NCI-H1694 treated with DMSO at 0.1 percent for 48 hours (cell line): ENCODE measurements at regions not wholly inside any gene's neighbourhood (a gene's known extent, or its start where the extent isn't known, plus 50 kb on each side); places are given as distances from the start of the nearest gene placed in this dataset.

Experiments
- DNase-seq: peaks from one replicate; lab custom pipeline; 2025; lab: John Stamatoyannopoulos, UW

DNA sequence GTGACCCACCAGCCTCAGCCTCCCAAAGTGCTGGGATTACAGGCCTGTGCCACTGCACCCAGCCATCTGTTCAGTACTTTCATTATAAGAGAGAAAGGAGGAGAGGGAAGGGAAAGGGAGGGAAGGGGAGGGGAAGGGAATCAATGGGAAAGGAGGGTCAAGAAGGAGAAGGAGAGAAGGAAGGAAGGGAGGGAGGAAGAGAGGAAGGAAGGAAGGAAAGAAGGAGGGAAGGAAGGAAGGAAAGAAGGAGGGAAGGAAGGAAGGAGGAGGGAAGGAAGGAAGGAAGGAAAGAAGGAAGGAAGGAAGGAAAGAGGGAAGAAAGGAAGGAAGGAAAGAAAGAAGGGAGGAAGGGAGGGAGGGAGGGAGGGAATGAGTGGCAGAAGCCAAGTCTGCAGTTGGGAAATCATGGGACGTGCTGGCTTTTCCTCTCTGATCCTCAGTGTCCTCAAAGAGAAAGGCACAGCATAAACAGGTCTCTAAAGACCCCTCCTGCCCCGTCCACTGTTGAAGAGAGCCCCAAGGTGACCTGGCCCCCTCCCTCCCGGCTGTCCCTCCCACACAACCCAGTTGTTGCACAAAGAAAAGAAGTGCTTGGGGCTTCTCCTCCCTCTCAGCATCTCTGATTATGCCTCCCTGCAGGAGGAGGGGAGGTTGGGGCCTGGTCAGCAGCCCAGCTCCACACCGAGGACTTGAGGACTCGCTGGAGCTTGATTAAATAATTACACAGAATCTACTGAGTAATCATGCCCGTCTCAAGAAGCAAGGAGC lies 69.1 kb upstream of the TOP1 start:
- no peak for DNase-seq

DNA sequence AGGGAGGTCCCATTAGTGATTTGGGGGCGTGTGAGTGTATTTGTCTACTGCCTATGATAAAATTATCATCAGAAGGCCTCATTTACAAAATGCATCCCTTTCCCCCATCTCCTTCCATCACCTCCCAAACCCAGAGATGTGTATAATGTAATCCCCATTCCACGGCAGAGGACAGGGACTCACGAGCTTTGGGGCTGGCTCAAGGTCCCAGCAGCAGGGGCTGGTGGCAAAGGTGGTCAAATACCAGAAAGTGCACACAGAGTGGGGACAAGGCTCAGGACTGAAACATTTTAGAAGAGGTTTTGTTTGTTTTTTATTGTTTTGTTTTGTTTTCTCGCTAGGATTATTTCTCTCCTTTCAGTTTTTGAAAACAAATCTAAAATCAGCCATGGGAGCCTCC lies 68.5 kb upstream of the TOP1 start:
- no peak for DNase-seq

DNA sequence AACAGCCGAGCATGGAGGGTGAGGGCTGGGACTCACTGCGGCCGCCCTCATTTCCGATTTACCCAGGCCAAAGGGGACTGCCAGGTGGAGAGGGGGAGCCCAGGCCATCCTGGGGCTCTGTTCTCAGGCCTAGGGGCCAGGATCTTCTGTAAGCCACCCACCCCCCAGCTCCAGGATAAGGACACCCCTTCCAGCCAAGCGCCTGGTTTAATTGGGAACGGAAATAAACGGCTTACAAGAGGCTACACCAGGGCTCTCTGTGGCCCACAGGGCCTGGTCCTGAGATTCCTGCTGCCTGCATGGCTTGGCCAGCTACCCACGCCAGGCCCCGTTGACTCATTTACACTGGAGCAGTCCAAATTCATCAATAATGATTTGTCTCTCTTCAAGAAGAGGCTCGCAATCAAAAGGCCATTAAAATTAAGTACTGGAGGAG lies 68.1 kb upstream of the TOP1 start:
- DNase-seq: no peak

DNA sequence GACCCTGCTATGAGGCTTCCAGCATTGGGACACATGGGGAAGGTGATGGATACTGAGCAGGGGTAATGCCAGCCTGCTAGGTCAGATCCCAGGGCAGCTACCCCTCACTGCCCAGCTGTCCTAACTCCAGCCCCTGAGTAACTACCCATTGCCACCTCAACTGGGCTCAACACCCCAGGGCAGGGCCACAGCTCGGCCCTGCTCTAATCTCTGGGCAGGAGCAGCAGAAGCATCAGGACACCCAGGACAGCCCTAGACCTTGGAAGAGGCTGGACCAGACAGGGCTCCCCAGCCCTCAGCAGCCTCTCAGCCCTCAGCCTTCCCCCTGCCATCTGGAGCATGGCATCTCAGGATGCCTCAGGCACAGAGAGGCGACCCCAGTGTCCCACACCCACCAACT lies 67.4 kb upstream of the TOP1 start:
- no peak for DNase-seq

DNA sequence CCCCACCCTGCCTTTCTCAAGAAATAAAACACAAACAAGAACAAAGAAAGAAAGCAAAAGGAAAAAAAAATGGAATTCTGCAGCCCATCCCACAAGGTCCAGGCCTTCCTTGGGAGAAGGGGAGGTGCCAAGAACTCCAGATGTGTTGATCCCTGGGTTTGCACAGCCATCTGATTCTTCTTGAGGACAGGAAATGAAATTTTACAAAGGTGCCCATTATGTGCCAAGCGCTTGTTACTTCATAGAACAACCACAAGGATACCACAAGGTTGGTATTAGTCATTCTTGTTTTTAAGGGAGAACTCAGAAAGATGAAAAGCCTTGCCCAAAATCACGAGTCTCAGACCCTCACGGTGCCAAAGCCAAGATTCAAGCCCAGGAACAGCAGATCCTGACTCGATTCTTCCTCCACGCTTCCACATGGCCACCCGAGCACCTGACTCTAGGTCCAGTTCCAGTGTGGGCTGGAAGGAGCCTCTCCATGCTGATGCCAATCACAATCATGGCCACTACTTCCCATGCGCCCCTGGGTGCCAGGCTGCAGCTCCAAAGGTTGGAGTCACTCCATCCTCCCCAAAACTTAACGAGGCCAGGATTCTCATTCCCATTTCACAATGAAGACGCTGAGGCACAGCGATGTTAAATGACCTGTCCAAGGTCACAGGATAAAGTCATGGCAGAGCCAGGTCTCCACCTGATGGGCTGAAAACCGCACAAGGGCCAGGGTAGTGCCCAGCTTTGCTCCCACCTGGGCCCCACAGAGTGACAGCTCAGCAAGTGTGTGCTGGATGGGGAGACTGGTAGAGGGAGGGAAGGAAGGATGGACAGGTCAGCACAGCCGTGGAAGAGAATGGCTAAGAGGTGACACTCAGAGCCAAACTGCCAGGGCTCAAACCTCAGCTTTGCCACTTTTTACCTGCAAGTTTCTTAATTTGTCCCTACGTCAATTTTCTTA lies 66.7 kb upstream of the TOP1 start:
- no peak for DNase-seq

DNA sequence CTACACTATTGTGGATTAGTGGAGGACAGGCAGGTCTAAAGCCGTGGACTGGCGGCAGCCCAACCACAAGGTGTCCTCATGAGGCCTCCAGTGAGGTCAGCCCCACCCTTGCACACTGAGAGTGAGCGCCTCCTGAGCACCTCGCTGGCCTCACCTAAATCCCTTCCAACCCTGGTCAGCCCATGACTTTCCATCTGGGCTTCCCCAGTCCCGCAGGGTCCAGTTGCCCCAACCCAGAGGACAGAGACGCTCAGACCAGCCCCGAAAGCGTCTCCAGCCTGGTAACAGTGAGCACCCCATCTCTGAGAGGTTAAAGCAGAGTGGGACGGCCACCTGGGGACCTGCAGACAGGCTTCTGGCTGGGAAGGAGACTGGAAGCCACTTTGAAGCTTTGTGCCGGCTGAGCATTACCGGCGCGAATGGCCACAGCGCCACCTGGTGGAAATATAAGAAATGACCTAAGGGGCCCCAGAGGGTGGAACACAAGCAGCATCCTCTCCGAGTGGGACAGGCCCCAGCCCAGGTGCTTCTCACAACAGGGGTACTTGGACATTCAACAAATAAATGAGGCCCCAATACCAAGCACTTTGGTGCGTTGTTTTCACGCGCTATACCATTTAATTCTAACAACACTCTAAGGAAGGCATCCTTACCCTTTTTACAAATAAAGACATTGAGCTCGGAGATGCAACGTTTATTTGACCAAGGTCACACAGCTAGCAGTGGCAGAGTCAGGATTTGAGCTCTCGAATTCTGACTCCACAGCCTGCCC lies 65.7 kb upstream of the TOP1 start:
- peak; percentile 52 for DNase-seq

DNA sequence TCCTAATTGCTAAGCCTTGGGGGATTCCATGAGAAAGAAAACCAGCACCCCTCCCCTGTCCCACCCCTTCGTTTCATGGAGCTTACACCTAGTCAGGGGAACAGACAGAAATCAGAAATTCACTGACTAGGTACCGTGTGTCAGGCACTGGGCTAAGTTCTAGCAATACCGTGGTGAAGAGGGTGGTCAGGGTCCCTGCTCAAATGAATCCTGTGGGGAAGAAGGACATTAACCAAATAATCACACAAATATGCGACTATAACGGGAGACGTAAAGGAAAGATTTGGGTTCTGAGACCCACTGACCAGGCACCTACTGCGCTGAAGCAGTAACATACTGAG lies 65.1 kb upstream of the TOP1 start:
- no peak for DNase-seq

DNA sequence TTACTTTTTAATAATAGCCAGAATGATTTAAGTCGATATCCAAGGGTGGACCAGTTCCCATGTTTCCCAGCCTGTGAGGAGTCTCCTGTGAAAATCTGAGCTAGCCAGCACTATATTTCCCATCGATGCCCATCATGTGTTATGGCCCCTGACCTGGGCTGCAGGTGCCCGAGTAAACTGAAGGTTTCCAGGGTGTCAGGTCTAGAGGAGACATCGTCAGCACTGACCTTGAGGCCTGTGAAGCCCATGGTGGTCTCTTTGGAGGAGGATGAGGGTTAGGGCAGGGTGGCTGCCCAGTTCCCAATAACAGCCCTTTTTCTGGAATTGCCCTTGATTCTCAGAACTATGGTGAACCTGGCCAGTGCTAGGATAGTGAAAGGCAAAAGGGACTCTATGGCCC lies 63.0 kb upstream of the TOP1 start:
- DNase-seq: no peak

DNA sequence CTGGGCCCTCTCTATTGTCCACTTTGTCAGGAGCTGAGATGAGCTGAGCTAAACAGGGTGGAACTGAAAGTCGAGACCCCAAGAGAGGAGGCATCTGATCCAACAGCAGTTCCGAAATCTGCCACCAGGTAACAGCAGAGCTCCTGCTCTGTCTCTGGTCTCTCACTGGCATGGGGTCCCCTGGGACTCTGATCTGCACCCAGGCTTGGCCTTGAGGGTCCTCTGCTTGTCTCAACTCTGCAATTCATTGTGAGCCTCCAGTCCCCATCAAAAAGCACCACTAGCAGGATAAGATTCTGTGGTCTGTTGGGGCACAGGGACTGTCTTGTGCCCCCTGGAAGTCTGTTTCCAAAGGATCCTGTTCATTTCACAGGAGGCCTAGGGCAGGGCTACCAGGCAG lies 62.5 kb upstream of the TOP1 start:
- no peak for DNase-seq

DNA sequence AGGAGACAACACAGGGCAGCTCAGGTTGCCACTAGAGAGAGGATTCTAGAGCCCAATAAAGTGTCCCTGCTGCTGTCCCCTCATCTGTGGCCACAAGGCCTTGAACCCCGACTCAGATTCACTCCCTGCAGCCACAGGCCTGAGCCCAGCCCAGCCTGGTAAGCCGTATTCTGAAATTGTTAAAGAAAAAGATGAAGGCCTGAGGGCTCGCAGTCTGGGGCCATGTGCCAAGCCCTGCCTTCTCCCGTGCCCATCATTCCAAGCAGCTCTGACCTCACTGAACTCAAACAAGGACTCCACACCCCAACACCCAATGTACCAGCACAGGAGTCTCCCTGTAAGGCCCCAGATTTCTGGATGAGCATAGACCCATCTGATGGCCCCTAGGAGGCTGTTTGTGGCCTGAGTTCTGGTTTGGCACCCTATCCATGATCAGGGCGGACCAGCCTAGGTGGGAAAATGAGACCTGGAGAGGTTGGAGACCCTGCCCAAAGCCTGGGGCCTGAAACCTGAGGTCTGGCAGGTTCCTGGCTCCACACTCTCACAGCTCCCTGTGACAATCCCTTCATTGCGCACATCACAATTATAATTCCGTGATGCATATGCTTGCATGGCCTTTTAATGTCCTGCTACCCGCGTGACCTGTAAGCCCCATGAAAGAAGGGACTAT lies 62.0 kb upstream of the TOP1 start:
- no peak for DNase-seq

DNA sequence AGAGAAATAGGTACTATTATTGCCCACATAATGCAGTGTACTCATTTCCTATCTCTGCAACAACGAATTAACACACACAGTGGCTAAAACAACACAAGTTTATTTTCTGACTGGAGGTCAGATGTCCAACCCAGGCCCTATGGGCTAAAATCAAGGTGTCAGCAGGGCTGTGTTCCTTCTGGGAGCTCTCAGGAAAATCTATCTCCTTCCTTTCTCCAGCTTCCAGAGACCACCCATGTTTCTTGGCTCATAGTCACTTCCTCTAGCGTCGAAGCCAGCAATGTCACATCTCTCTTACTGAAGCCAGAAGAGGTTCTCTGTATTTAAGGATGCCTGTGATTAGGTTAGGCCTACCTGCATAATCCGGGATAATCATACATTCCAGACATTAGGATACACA lies 60.9 kb upstream of the TOP1 start:
- no peak for DNase-seq

DNA sequence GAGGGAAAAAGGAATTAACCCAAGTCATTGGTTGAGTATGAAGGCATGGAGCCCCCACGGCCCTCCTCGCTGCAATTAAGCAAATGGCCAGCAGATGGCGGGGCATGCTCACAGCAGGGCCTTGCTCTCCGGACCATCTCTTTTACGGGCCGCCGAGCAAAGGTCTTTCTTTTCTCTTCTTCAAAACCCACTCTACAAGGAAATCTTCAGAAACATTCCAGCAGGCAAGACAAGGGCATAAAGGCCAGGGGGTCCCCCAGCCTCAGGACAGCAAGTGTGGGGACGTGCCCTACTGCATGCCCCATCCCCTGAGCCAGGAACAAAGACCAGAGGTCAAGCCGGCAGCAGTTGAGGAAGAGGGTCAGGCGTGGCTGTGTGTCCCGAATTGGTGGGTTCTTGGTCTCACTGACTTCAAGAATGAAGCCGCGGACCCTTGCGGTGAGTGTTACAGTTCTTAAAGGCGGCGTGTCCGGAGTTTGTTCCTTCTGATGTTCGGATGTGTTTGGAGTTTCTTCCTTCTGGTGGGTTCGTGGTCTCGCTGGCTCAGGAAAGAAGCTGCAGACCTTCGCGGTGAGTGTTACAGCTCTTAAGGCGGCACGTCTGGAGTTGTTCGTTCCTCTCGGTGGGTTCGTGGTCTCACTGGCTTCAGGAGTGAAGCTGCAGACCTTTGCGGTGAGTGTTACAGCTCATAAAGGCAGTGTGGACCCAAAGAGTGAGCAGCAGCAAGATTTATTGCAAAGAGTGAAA lies 59.6 kb upstream of the TOP1 start:
- peak; percentile 27 for DNase-seq

DNA sequence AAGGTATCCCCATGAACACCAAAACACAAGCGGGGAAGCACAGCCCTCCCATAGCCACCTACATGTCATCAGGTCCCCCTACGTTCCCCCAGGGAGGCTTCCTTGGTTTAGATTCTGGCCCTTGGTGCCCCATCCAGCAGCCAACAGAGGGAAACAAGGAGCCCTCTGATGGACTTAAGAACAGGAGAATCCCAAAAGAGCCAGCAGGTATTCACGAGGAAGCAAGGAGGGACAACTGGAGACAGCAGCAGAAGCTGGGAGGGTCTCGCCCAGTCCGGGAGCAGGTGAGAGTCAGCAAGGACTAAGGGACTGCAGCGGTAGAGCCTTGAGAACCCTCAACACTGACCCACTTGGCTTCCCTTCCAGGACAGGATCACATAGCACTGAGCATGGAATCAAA lies 58.4 kb upstream of the TOP1 start:
- no peak for DNase-seq

DNA sequence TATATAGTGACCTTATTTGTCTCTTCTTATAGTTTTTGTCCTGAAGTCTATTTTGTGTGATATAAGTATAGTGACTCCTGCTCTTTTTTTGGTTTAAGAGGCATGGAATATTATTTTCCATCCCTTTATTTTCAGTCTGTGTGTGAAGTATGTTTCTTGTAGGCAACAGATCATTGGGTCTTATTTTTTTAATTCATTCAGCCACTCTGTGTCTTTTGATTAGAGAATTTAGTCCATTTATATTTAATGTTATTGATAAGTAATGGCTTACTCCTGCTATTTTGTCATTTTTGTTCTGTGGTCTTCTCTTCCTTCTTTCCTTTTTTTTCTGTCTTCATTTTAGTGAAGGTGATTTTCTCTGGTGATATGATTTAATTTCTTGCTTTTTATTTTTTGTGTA lies 51.4 kb upstream of the TOP1 start:
- no peak for DNase-seq

DNA sequence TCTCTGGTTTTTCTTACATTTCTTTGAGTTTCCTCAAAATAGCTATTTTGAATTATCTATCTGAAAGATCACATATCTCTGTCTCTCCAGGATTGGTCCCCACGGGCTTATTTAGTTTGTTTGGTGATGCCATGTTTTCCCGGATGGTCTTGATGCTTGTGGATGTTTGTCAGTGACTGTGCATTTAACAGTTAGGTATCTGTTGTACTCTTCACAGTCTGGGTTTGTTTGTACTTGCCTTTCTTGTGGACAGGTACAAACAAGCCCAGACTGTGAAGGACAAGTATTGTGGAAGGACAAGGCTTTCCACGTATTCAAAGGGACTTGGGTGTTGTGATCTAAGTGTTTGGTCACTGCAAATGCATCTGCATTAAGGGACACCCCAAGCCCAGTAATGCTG lies 49.9 kb upstream of the TOP1 start:
- no peak for DNase-seq
